ENCODE measurements at regions not wholly inside any gene's neighbourhood (a gene's known extent, or its start where the extent isn't known, plus 50 kb on each side); places are given as distances from the start of the nearest gene placed in this dataset.

GRCh38 chr1:48160486-48161132 is 61.9 kb upstream of the SLC5A9 start:
- no peak overlapping the region for H3K4me3 Mint-ChIP-seq
- peaks cover 5% of the 10 kb centered on the region for H3K4me1 Mint-ChIP-seq
- no peak for ATAC-seq
- no peaks in the 10 kb centered on the region for H3K36me3 Mint-ChIP-seq
- ChIA-PET POLR2A (no interaction called here), CTCF (interaction anchor here (1.0 kb wide), 1 partner anchor 51 kb away, joined by 3 read pairs; no protein-coding TSS in a partner anchor)
- peaks cover 8% of the 10 kb centered on the region; the same call in 1 of the 2 replicates for H3K9me3 Mint-ChIP-seq
- peaks cover 2% of the 10 kb centered on the region for H3K27me3 Mint-ChIP-seq (ENCODE audit: low read depth)
- no peak for DNase-seq (ENCODE audit: low spot score)
- no peak for TF ChIP-seq E2F1 (CRISPR knock-in tag; IDR thresholded peaks at IDR 0.05)
- TF ChIP-seq OVOL2 (CRISPR knock-in tag; IDR thresholded peaks at IDR 0.05; ENCODE audit: borderline replicate concordance): no peak
- no peak for TF ChIP-seq EMX1 (CRISPR knock-in tag; IDR thresholded peaks at IDR 0.05)
- TF ChIP-seq NFYB (CRISPR knock-in tag; conservative IDR thresholded peaks at IDR 0.05; ENCODE audit: low read depth): no peak
- no peak for TF ChIP-seq ERG (CRISPR knock-in tag; IDR thresholded peaks at IDR 0.05)
- TF ChIP-seq RORB (CRISPR knock-in tag; IDR thresholded peaks at IDR 0.05): no peak
- TF ChIP-seq SOX15 (CRISPR knock-in tag; IDR thresholded peaks at IDR 0.05): no peak
- no peak for TF ChIP-seq USF1 (CRISPR knock-in tag; IDR thresholded peaks at IDR 0.05)
- TF ChIP-seq ZNF532 (CRISPR knock-in tag; IDR thresholded peaks at IDR 0.05; ENCODE audit: borderline replicate concordance): no peak
- no peak for TF ChIP-seq AFF4 (CRISPR knock-in tag; IDR thresholded peaks at IDR 0.05; ENCODE audit: borderline replicate concordance)
- no peak for TF ChIP-seq ZNF416 (CRISPR knock-in tag; IDR thresholded peaks at IDR 0.05)
- TF ChIP-seq HMGA2 (CRISPR knock-in tag; IDR thresholded peaks at IDR 0.05): no peak
- no peak for TF ChIP-seq NR3C1 (CRISPR knock-in tag; conservative IDR thresholded peaks at IDR 0.05; ENCODE audit: low read depth)
- TF ChIP-seq PRRX2 (CRISPR knock-in tag; IDR thresholded peaks at IDR 0.05): no peak
- TF ChIP-seq ZNF317 (CRISPR knock-in tag; IDR thresholded peaks at IDR 0.05; ENCODE audit: borderline replicate concordance, low read depth): no peak
- no peak overlapping the region for H3K27ac Mint-ChIP-seq
